Astrocyte of the spinal cord (primary cell): ENCODE measurements at regions not wholly inside any gene's neighbourhood (a gene's known extent, or its start where the extent isn't known, plus 50 kb on each side); places are given as distances from the start of the nearest gene placed in this dataset.

Source experiments
- DNase-seq: peaks from one replicate; pipeline ENCODE4 v3.0.0; 2011; ENCODE audit warnings: low read depth, low spot score
- H3K4me3 ChIP-seq: 2 replicates; pipeline ENCODE4 v1.5.1; 2011; ENCODE audit warnings: low read depth, mild to moderate bottlenecking, low read length, moderate library complexity
- CTCF ChIP-seq: IDR thresholded peaks from 2 replicates; pipeline ENCODE4 v1.5.1; 2012; ENCODE audit warnings: low read depth, mild to moderate bottlenecking, low read length, inconsistent platforms
- in situ Hi-C: cut with HindIII; loops from 2 replicates; pipeline ENCODE4 v1.10.0; 2017; ENCODE audit warnings: low sequenced_read_pairs

GRCh38 chr2:43030551-43031307, 195.7 kb downstream of the ZFP36L2 start:
- no peak for TF ChIP-seq CTCF
- H3K4me3 ChIP-seq: no peak overlapping the region
- in situ Hi-C loops: no loop called here
- no peak for DNase-seq

GRCh38 chr2:43029186-43029585, 197.2 kb downstream of the ZFP36L2 start:
- no peak for DNase-seq

DNA sequence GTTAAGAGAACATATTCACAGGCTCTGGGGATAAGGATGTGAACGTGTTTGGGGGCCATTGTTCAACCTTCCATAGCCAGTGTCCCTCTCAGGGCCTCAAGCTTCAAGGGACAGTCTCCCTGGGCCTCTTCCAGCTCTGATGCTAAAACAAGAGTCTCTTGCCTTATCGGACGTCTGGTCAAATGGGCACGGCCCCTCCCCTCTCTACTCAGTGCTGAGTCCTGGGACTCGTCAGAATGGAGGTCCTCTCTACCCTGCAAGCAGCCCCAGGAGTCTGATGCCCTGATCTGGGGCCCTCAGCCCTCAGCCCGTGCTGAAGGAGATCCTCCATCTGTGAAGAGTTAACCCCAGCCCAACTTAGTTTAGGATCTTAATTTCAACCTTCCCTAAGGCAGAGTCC, 198.2 kb downstream of the ZFP36L2 start:
- in situ Hi-C loops: no loop called here
- no peak for TF ChIP-seq CTCF
- H3K4me3 ChIP-seq: no peak overlapping the region
- no peak for DNase-seq

More at GRCh38 chr2:43029186-43029585, 197.2 kb downstream of the ZFP36L2 start:
- in situ Hi-C loops: no loop called here
- TF ChIP-seq CTCF: no peak
- H3K4me3 ChIP-seq: no peak overlapping the region

GRCh38 chr2:43027097-43027873, 199.1 kb downstream of the ZFP36L2 start:
- DNase-seq: no peak
- no peak overlapping the region for H3K4me3 ChIP-seq
- no peak for TF ChIP-seq CTCF
- in situ Hi-C loops: no loop called here

GRCh38 chr2:43026426-43027096, 199.8 kb downstream of the ZFP36L2 start:
- no peak overlapping the region for H3K4me3 ChIP-seq
- no peak for DNase-seq
- in situ Hi-C loops: no loop called here
- TF ChIP-seq CTCF: no peak

GRCh38 chr2:43025709-43026295, 200.6 kb downstream of the ZFP36L2 start:
- H3K4me3 ChIP-seq: no peak overlapping the region
- no peak for TF ChIP-seq CTCF
- no peak for DNase-seq
- in situ Hi-C loops: no loop called here
